ENCODE measurements at regions not wholly inside any gene's neighbourhood (a gene's known extent, or its start where the extent isn't known, plus 50 kb on each side); places are given as distances from the start of the nearest gene placed in this dataset.

GRCh38 chr18:77397056-77397455, 147.4 kb downstream of the GALR1 start:
- intact Hi-C loops (cut with DNase I; ENCODE audit: low total_unique reads) (no loop called here), in situ Hi-C loops (cut with MboI; ENCODE audit: low pct_ligation_motif_present in 1 of 4, low pct_unique_long_range_greater_than_20kb in 1 of 4, low sequenced_read_pairs in 3 of 4) (no loop called here)
- TF ChIP-seq POLR2AphosphoS5 (IDR thresholded peaks at IDR 0.05), result no peak
- TF ChIP-seq CTCF (IDR thresholded peaks at IDR 0.05), result no peak
- no peak for TF ChIP-seq EP300 (IDR thresholded peaks at IDR 0.05; ENCODE audit: low read depth)
- TF ChIP-seq POLR2A (IDR thresholded peaks at IDR 0.05), result no peak
- Histone ChIP-seq H3K27me3 (no peaks in the 10 kb centered on the region), H3K4me3 (no peak overlapping the region), H3K27ac (peak overlapping the region in 2 of 4 donors; percentile 49 to 54), H3K4me1 (peaks cover 0 to 15% (median 9%) of the 10 kb centered on the region in 4 donors), H3K9me3 (no peaks in the 10 kb centered on the region), H3K36me3 (no peaks in the 10 kb centered on the region)
- no peak for DNase-seq
- WGBS, 2 donors (ENCODE audit: low coverage in 1 of 2), result 64% methylated on average over 6 of the region's 6 CpGs; no CpG with 5 or more reads in 1 of the 2 donors

- H3K9me3 ChIP-seq, result no peaks in the 10 kb centered on the region
- H3K27ac ChIP-seq, result peak overlapping the region in 2 of 4 donors; percentile 49 to 54
- in situ Hi-C loops (cut with MboI; ENCODE audit: low pct_ligation_motif_present in 1 of 4, low pct_unique_long_range_greater_than_20kb in 1 of 4, low sequenced_read_pairs in 3 of 4) (no loop called here), intact Hi-C loops (cut with DNase I; ENCODE audit: low total_unique reads) (no loop called here)
- DNase-seq, result no peak
- H3K4me3 ChIP-seq, result no peak overlapping the region
- H3K36me3 ChIP-seq, result no peaks in the 10 kb centered on the region
- H3K27me3 ChIP-seq, result no peaks in the 10 kb centered on the region
- WGBS, 2 donors (ENCODE audit: low coverage in 1 of 2), result 32 to 42% methylated on average over 3 to 4 of the region's 4 CpGs
- peaks cover 0 to 15% (median 9%) of the 10 kb centered on the region in 4 donors for H3K4me1 ChIP-seq
- no peak for TF ChIP-seq POLR2A (IDR thresholded peaks at IDR 0.05)
- no peak for TF ChIP-seq EP300 (IDR thresholded peaks at IDR 0.05; ENCODE audit: low read depth)
- no peak for TF ChIP-seq CTCF (IDR thresholded peaks at IDR 0.05)
- TF ChIP-seq POLR2AphosphoS5 (IDR thresholded peaks at IDR 0.05), result no peak
Measured at GRCh38 chr18:77397617-77398016, 148.0 kb downstream of the GALR1 start.

- intact Hi-C loops (cut with DNase I; ENCODE audit: low total_unique reads), result no loop called here
Measured at GRCh38 chr18:77400561-77400960, 150.9 kb downstream of the GALR1 start.

DNA sequence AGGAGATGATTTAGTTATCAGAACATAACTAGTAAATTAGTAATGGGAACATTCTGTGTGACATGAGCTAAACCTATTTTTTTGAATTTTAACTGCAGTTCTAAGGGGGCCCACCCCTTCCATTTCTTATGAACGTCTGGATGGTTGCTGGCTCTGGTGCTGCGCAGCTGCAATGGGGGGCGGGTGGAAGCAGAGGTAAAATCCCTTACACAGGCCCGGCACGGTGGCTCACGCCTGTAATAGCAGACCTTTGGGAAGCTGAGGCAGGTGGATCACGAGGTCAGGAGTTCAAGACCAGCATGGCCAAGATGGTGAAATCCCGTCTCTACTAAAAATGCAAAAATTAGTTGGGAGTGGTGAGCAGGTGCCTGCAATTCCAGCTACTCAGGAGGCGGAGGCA, 151.5 kb downstream of the GALR1 start:
- Histone ChIP-seq H3K4me1 (peaks cover 0 to 7% (median 3%) of the 10 kb centered on the region in 4 donors), H3K4me3 (no peak overlapping the region), H3K27ac (no peak overlapping the region), H3K9me3 (no peaks in the 10 kb centered on the region), H3K27me3 (no peaks in the 10 kb centered on the region), H3K36me3 (no peaks in the 10 kb centered on the region)
- TF ChIP-seq CTCF (IDR thresholded peaks at IDR 0.05) (no peak), EP300 (IDR thresholded peaks at IDR 0.05; ENCODE audit: low read depth) (no peak), POLR2AphosphoS5 (IDR thresholded peaks at IDR 0.05) (no peak), POLR2A (IDR thresholded peaks at IDR 0.05) (no peak)
- intact Hi-C loops (cut with DNase I; ENCODE audit: low total_unique reads), result no loop called here
- no peak for DNase-seq
- in situ Hi-C loops (cut with MboI; ENCODE audit: low pct_ligation_motif_present in 1 of 4, low pct_unique_long_range_greater_than_20kb in 1 of 4, low sequenced_read_pairs in 3 of 4), result no loop called here
- 84 to 88% methylated on average over 6 to 9 of the region's 9 CpGs for WGBS, 2 donors (ENCODE audit: low coverage in 1 of 2)

More at GRCh38 chr18:77400561-77400960, 150.9 kb downstream of the GALR1 start:
- no peak overlapping the region for H3K4me3 ChIP-seq
- H3K27ac ChIP-seq, result no peak overlapping the region
- H3K9me3 ChIP-seq, result no peaks in the 10 kb centered on the region
- no peaks in the 10 kb centered on the region for H3K36me3 ChIP-seq
- in situ Hi-C loops (cut with MboI; ENCODE audit: low pct_ligation_motif_present in 1 of 4, low pct_unique_long_range_greater_than_20kb in 1 of 4, low sequenced_read_pairs in 3 of 4), result no loop called here
- no peaks in the 10 kb centered on the region for H3K27me3 ChIP-seq
- WGBS, 2 donors (ENCODE audit: low coverage in 1 of 2), result 89% methylated on average over 5 of the region's 5 CpGs; no CpG with 5 or more reads in 1 of the 2 donors
- DNase-seq, result no peak
- peaks cover 0 to 11% (median 7%) of the 10 kb centered on the region in 4 donors for H3K4me1 ChIP-seq
- no peak for TF ChIP-seq EP300 (IDR thresholded peaks at IDR 0.05; ENCODE audit: low read depth)
- TF ChIP-seq POLR2A (IDR thresholded peaks at IDR 0.05), result no peak
- TF ChIP-seq CTCF (IDR thresholded peaks at IDR 0.05), result no peak
- no peak for TF ChIP-seq POLR2AphosphoS5 (IDR thresholded peaks at IDR 0.05)
